Common myeloid progenitor, CD34-positive (primary cell): ENCODE measurements at regions not wholly inside any gene's neighbourhood (a gene's known extent, or its start where the extent isn't known, plus 50 kb on each side); places are given as distances from the start of the nearest gene placed in this dataset.

Experiments used
- CTCF ChIA-PET: fragments of 350-600 bp; sonication (Branson Sonifier 250); formaldehyde crosslinking; loops from one replicate; lab custom pipeline; 2021; ENCODE audit warnings: antibody characterized with exemption; lab: Charles Lee
- POLR2A ChIA-PET: fragments of 350-600 bp; sonication (Branson Sonifier 250); formaldehyde crosslinking; loops from one replicate; lab custom pipeline; 2021; ENCODE audit warnings: antibody characterized with exemption; lab: Charles Lee
- DNase-seq, 3 donors: peaks; one replicate each; pipeline versions ENCODE4 v3.0.0 to v3.0.0-alpha.2; 2013
- H3K27ac ChIP-seq, 2 experiments: 1 replicate in 1 of 2; 2 replicates in 1 of 2; pipeline ENCODE4 v1.7.0; 2013; ENCODE audit warnings: inconsistent platforms in 2 of 2, low read length in 2 of 2, mild to moderate bottlenecking in 2 of 2, low read depth in 1 of 2, moderate library complexity in 1 of 2; ENCODE audit not compliant: severe bottlenecking in 2 of 2, insufficient read depth in 1 of 2, poor library complexity in 1 of 2
- H3K27me3 ChIP-seq, 5 experiments: replicated peaks in 2 of 5; 1 replicate in 3 of 5; 2 replicates in 2 of 5; pipeline versions ENCODE4 v1.6.1 to v1.7.0; 2013; ENCODE audit warnings: low read length in 4 of 5, mild to moderate bottlenecking in 2 of 5, moderate library complexity in 2 of 5, inconsistent platforms in 1 of 5; ENCODE audit not compliant: insufficient read depth in 5 of 5, control insufficient read depth in 4 of 5
- H3K36me3 ChIP-seq, 4 experiments: 1 replicate in 2 of 4; 2 replicates in 2 of 4; pipeline versions ENCODE4 v1.6.1 to v1.7.0; 2013; ENCODE audit warnings: low read length in 3 of 4, control low read depth in 1 of 4, mild to moderate bottlenecking in 1 of 4; ENCODE audit not compliant: control insufficient read depth in 4 of 4, insufficient read depth in 4 of 4
- H3K4me1 ChIP-seq, 4 experiments: 1 replicate in 3 of 4; 2 replicates in 1 of 4; pipeline versions ENCODE4 v1.6.1 to v1.7.1; 2013; ENCODE audit warnings: low read length in 3 of 4, mild to moderate bottlenecking in 3 of 4, control low read depth in 1 of 4, inconsistent platforms in 1 of 4, moderate library complexity in 1 of 4; ENCODE audit not compliant: control insufficient read depth in 4 of 4, insufficient read depth in 4 of 4; ENCODE audit errors: control extremely low read depth in 1 of 4
- H3K4me3 ChIP-seq, 7 experiments: 1 replicate in 4 of 7; 2 replicates in 3 of 7; pipeline versions ENCODE4 v1.5.1 to v1.7.0; 2013; ENCODE audit warnings: mild to moderate bottlenecking in 7 of 7, low read length in 6 of 7, moderate library complexity in 6 of 7, inconsistent platforms in 2 of 7, low read depth in 2 of 7, control low read depth in 1 of 7; ENCODE audit not compliant: insufficient read depth in 4 of 7, control insufficient read depth in 1 of 7; ENCODE audit errors: extremely low read depth in 1 of 7
- H3K9me3 ChIP-seq, 5 experiments: 1 replicate in 4 of 5; 2 replicates in 1 of 5; pipeline versions ENCODE4 v1.6.1 to v1.7.1; 2013; ENCODE audit warnings: low read length in 4 of 5, mild to moderate bottlenecking in 2 of 5, inconsistent platforms in 1 of 5, low read depth in 1 of 5, moderate library complexity in 1 of 5; ENCODE audit not compliant: control insufficient read depth in 4 of 5, insufficient read depth in 2 of 5; ENCODE audit errors: control extremely low read depth in 1 of 5
- WGBS: methylation state at CpG from one replicate; pipeline ENCODE4 v1.1.5; 2013; ENCODE audit not compliant: insufficient coverage; 5-methylcytosine and 5-hydroxymethylcytosine counted together

GRCh38 chr11:88231894-88232482 is 56.7 kb upstream of the RAB38 start:
- POLR2A ChIA-PET, result no interaction called here

GRCh38 chr11:88229303-88229702 is 54.1 kb upstream of the RAB38 start:
- Histone ChIP-seq H3K4me3 (no peak overlapping the region), H3K27ac (no peak overlapping the region), H3K9me3 (peaks cover 0 to 26% (median 4%) of the 10 kb centered on the region in 5 experiments), H3K36me3 (no peaks in the 10 kb centered on the region), H3K4me1 (no peaks in the 10 kb centered on the region), H3K27me3 (no peaks in the 10 kb centered on the region)
- no peak for DNase-seq
- POLR2A ChIA-PET, result no interaction called here
- CTCF ChIA-PET, result no interaction called here

More at GRCh38 chr11:88231894-88232482, 56.7 kb upstream of the RAB38 start:
- peak; percentile 27 to 48 (median 46) for DNase-seq
- Histone ChIP-seq H3K27me3 (no peaks in the 10 kb centered on the region), H3K4me1 (no peaks in the 10 kb centered on the region), H3K36me3 (no peaks in the 10 kb centered on the region), H3K4me3 (no peak overlapping the region), H3K27ac (no peak overlapping the region), H3K9me3 (peaks cover 0 to 9% (median 4%) of the 10 kb centered on the region in 5 experiments)
- WGBS, result 80% methylated on average over 1 of the region's 5 CpGs
- CTCF ChIA-PET, result interaction anchor here (0.9 to 3.6 kb wide), 10 partner anchors 11 to 341 kb away, joined by 3 to 26 read pairs (median 3); no protein-coding TSS in a partner anchor
